GM18519 (cell line): ENCODE measurements at regions not wholly inside any gene's neighbourhood (a gene's known extent, or its start where the extent isn't known, plus 50 kb on each side); places are given as distances from the start of the nearest gene placed in this dataset.
"Not testable (repeated sequence)": the region's sequence is repeated elsewhere in the genome, so short reads cannot be mapped to it uniquely, and the experiment has no call there.

Source experiments
- ATAC-seq: cut with Tn5 transposase; IDR thresholded peaks from one replicate; pipeline ENCODE4 v1.9.1; 2021; ENCODE audit warnings: mild to moderate bottlenecking, moderate library complexity; ENCODE audit not compliant: unreplicated experiment, low FRiP score

- no peak for ATAC-seq
Measured at GRCh38 chr6:20338156-20338555, 63.5 kb upstream of the E2F3 start.

GRCh38 chr6:20340068-20340848 is 61.4 kb upstream of the E2F3 start:
- no peak for ATAC-seq

GRCh38 chr6:20341096-20341495 is 60.6 kb upstream of the E2F3 start:
- no peak for ATAC-seq

GRCh38 chr6:20341564-20341963 is 60.1 kb upstream of the E2F3 start:
- no peak for ATAC-seq

GRCh38 chr6:20346948-20347347 is 54.7 kb upstream of the E2F3 start:
- ATAC-seq: not testable (repeated sequence)

- ATAC-seq: no peak
Measured at GRCh38 chr6:20348041-20348440, 53.6 kb upstream of the E2F3 start.

- no peak for ATAC-seq
Measured at GRCh38 chr6:20349225-20349624, 52.5 kb upstream of the E2F3 start.

- ATAC-seq: no peak
Measured at GRCh38 chr6:20350215-20350614, 51.5 kb upstream of the E2F3 start.

- no peak for ATAC-seq
Measured at GRCh38 chr6:20351534-20351933, 50.1 kb upstream of the E2F3 start.
